ENCODE measurements at regions not wholly inside any gene's neighbourhood (a gene's known extent, or its start where the extent isn't known, plus 50 kb on each side); places are given as distances from the start of the nearest gene placed in this dataset.

GRCh38 chr9:90044263-90044662, 439.5 kb downstream of the GADD45G start:
- no peak for TF ChIP-seq EZH2 (IDR thresholded peaks at IDR 0.05; ENCODE audit: borderline replicate concordance, low read depth, low read length, poor library complexity, severe bottlenecking)
- TF ChIP-seq, protein P1, sequence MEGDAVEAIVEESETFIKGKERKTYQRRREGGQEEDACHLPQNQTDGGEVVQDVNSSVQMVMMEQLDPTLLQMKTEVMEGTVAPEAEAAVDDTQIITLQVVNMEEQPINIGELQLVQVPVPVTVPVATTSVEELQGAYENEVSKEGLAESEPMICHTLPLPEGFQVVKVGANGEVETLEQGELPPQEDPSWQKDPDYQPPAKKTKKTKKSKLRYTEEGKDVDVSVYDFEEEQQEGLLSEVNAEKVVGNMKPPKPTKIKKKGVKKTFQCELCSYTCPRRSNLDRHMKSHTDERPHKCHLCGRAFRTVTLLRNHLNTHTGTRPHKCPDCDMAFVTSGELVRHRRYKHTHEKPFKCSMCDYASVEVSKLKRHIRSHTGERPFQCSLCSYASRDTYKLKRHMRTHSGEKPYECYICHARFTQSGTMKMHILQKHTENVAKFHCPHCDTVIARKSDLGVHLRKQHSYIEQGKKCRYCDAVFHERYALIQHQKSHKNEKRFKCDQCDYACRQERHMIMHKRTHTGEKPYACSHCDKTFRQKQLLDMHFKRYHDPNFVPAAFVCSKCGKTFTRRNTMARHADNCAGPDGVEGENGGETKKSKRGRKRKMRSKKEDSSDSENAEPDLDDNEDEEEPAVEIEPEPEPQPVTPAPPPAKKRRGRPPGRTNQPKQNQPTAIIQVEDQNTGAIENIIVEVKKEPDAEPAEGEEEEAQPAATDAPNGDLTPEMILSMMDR (conservative IDR thresholded peaks at IDR 0.05; ENCODE audit: low read depth, low read length), result no peak
- Histone ChIP-seq H3K36me3 (ENCODE audit: insufficient read depth, low read length, poor library complexity, severe bottlenecking) (no peaks in the 10 kb centered on the region), H3K27ac (ENCODE audit: low read depth, low read length, poor library complexity, severe bottlenecking) (no peak overlapping the region), H3K4me3 (ENCODE audit: low read depth, low read length, poor library complexity, severe bottlenecking) (no peak overlapping the region), H3K27me3 (replicated peaks; ENCODE audit: insufficient read depth, low read depth, low read length, poor library complexity) (no peaks in the 10 kb centered on the region), H3K4me1 (ENCODE audit: insufficient read depth, low read length, poor library complexity, severe bottlenecking) (no peaks in the 10 kb centered on the region), H3K9me3 (ENCODE audit: low read depth, low read length, poor library complexity, severe bottlenecking) (no peaks in the 10 kb centered on the region)
- DNase-seq (ENCODE audit: low spot score), result peak; percentile 4
- intact Hi-C loops (cut with micrococcal nuclease; ENCODE audit: unreplicated experiment), result no loop called here
- POLR2A ChIA-PET (ENCODE audit: low non-redundant PET), result no interaction called here
- no TSS peak for BruUV-seq (replicated peaks)
- CTCF ChIA-PET, result no interaction called here

DNA sequence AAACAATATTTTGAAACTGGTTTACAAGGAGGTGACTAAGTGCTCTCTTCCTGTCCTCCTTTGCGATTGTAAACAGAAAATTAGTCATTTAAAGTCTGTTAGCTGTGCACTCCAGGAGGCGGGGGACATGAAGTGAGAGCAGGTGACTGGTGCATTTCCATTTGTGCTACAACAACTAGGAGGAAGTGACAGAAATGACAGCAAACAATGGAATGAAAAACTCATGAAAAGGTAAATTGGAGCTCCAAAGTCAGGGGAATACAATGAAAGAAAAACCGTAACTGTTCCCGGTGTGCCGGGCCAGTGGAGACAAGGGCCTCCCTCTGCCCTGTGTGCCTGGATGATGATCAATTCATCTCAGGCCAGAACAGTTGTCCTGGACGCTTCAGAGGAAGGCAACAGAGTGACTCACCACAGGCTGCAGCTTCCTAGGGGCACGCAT, 439.9 kb downstream of the GADD45G start:
- H3K4me3 ChIP-seq (ENCODE audit: low read depth, low read length, poor library complexity, severe bottlenecking), result no peak overlapping the region
- DNase-seq (ENCODE audit: low spot score), result peak; percentile 44
- H3K27ac ChIP-seq (ENCODE audit: low read depth, low read length, poor library complexity, severe bottlenecking), result no peak overlapping the region
- ChIA-PET POLR2A (ENCODE audit: low non-redundant PET) (no interaction called here), CTCF (no interaction called here)
- H3K27me3 ChIP-seq (replicated peaks; ENCODE audit: insufficient read depth, low read depth, low read length, poor library complexity), result no peaks in the 10 kb centered on the region
- no peaks in the 10 kb centered on the region for H3K4me1 ChIP-seq (ENCODE audit: insufficient read depth, low read length, poor library complexity, severe bottlenecking)
- BruUV-seq (replicated peaks), result no TSS peak
- intact Hi-C loops (cut with micrococcal nuclease; ENCODE audit: unreplicated experiment), result no loop called here
- H3K9me3 ChIP-seq (ENCODE audit: low read depth, low read length, poor library complexity, severe bottlenecking), result no peaks in the 10 kb centered on the region
- no peaks in the 10 kb centered on the region for H3K36me3 ChIP-seq (ENCODE audit: insufficient read depth, low read length, poor library complexity, severe bottlenecking)
- TF ChIP-seq, protein P1 (conservative IDR thresholded peaks at IDR 0.05; ENCODE audit: low read depth, low read length), result no peak
- TF ChIP-seq EZH2 (IDR thresholded peaks at IDR 0.05; ENCODE audit: borderline replicate concordance, low read depth, low read length, poor library complexity, severe bottlenecking), result no peak

GRCh38 chr9:90046317-90046861, 441.6 kb downstream of the GADD45G start:
- TF ChIP-seq EZH2 (IDR thresholded peaks at IDR 0.05; ENCODE audit: borderline replicate concordance, low read depth, low read length, poor library complexity, severe bottlenecking), result no peak
- TF ChIP-seq, protein P1 (conservative IDR thresholded peaks at IDR 0.05; ENCODE audit: low read depth, low read length), result no peak
- ChIA-PET CTCF (no interaction called here), POLR2A (ENCODE audit: low non-redundant PET) (no interaction called here)
- DNase-seq (ENCODE audit: low spot score), result no peak
- no peaks in the 10 kb centered on the region for H3K27me3 ChIP-seq (replicated peaks; ENCODE audit: insufficient read depth, low read depth, low read length, poor library complexity)
- H3K9me3 ChIP-seq (ENCODE audit: low read depth, low read length, poor library complexity, severe bottlenecking), result no peaks in the 10 kb centered on the region
- BruUV-seq (replicated peaks), result no TSS peak
- no peak overlapping the region for H3K4me3 ChIP-seq (ENCODE audit: low read depth, low read length, poor library complexity, severe bottlenecking)
- intact Hi-C loops (cut with micrococcal nuclease; ENCODE audit: unreplicated experiment), result no loop called here
- H3K4me1 ChIP-seq (ENCODE audit: insufficient read depth, low read length, poor library complexity, severe bottlenecking), result no peaks in the 10 kb centered on the region
- no peaks in the 10 kb centered on the region for H3K36me3 ChIP-seq (ENCODE audit: insufficient read depth, low read length, poor library complexity, severe bottlenecking)
- no peak overlapping the region for H3K27ac ChIP-seq (ENCODE audit: low read depth, low read length, poor library complexity, severe bottlenecking)
